ENCODE measurements at regions not wholly inside any gene's neighbourhood (a gene's known extent, or its start where the extent isn't known, plus 50 kb on each side); places are given as distances from the start of the nearest gene placed in this dataset.

DNA sequence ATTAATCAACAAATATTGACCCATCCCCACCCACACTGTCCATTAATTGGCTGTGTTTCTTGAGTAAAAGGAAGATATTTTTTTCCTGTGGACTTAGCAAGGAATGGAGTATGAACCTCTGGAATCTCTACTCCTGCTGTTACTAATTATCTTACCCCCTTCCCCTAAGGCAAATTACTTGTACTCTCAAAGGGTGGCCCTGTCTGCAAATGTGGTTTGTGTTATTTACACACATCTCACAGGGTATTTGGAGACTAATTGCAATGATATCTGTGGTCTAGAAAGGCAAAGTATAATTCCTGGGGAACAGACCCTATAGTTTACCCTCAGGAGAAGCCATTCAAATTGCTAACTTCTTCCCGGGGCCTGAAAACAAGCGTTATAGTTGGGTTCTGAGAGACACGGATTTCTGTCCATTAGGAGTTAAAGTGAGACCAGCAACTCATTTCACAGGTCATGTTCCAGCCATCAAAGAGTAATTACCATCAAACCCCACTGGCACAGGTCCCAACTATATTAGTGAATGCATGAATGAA lies 133.0 kb upstream of the RASGEF1B start:
- Mint-ChIP-seq H3K27ac (no peak overlapping the region), H3K4me1 (ENCODE audit: low read depth) (peaks cover 3% of the 10 kb centered on the region), H3K36me3 (ENCODE audit: low read depth) (no peaks in the 10 kb centered on the region), H3K27me3 (ENCODE audit: low read depth) (no peaks in the 10 kb centered on the region), H3K4me3 (ENCODE audit: low read depth) (no peak overlapping the region), H3K9me3 (no peaks in the 10 kb centered on the region)
- no peak for DNase-seq (ENCODE audit: low spot score)
- intact Hi-C loops (cut with micrococcal nuclease): no loop called here

DNA sequence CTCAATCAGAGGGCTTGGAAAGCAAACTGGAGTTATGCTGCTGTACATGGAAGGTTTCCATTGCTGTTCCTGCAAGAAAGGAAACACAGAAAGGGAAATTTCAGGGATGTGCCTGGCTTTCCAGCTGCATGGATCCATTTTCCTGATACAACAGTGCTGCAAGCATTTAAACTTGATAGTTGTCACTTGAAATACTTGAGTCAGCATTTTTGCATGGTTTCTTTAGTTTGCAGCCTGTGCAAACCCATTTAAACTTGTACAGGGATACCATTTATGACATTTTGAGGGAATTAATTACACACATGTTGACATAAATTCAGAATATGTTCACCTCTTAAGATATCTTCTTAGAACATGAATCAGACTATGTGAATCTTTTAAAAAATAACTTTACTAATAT lies 131.1 kb upstream of the RASGEF1B start:
- H3K4me3 Mint-ChIP-seq (ENCODE audit: low read depth): no peak overlapping the region
- no peaks in the 10 kb centered on the region for H3K36me3 Mint-ChIP-seq (ENCODE audit: low read depth)
- H3K4me1 Mint-ChIP-seq (ENCODE audit: low read depth): peaks cover 3% of the 10 kb centered on the region
- H3K9me3 Mint-ChIP-seq: no peaks in the 10 kb centered on the region
- H3K27me3 Mint-ChIP-seq (ENCODE audit: low read depth): no peaks in the 10 kb centered on the region
- intact Hi-C loops (cut with micrococcal nuclease): no loop called here
- DNase-seq (ENCODE audit: low spot score): no peak
- no peak overlapping the region for H3K27ac Mint-ChIP-seq

DNA sequence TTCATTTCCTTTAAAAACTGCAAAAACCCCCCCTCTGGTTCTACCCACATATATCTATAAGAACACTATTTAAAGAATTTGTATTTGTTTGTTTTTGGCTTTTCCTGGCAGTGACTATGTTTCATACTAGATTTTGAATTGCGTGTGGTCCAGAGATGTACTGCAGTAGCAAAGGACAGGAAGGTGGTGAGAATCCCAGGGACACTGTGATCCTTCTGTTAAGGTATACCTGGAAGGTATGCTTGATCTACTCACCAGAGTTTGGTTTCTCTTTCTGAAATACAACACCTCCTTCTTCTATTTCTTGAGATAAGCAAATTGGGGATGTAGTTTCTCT lies 129.6 kb upstream of the RASGEF1B start:
- Mint-ChIP-seq H3K27me3 (ENCODE audit: low read depth) (no peaks in the 10 kb centered on the region), H3K9me3 (no peaks in the 10 kb centered on the region), H3K36me3 (ENCODE audit: low read depth) (no peaks in the 10 kb centered on the region), H3K27ac (no peak overlapping the region), H3K4me3 (ENCODE audit: low read depth) (no peak overlapping the region), H3K4me1 (ENCODE audit: low read depth) (no peaks in the 10 kb centered on the region)
- intact Hi-C loops (cut with micrococcal nuclease): no loop called here
- no peak for DNase-seq (ENCODE audit: low spot score)

DNA sequence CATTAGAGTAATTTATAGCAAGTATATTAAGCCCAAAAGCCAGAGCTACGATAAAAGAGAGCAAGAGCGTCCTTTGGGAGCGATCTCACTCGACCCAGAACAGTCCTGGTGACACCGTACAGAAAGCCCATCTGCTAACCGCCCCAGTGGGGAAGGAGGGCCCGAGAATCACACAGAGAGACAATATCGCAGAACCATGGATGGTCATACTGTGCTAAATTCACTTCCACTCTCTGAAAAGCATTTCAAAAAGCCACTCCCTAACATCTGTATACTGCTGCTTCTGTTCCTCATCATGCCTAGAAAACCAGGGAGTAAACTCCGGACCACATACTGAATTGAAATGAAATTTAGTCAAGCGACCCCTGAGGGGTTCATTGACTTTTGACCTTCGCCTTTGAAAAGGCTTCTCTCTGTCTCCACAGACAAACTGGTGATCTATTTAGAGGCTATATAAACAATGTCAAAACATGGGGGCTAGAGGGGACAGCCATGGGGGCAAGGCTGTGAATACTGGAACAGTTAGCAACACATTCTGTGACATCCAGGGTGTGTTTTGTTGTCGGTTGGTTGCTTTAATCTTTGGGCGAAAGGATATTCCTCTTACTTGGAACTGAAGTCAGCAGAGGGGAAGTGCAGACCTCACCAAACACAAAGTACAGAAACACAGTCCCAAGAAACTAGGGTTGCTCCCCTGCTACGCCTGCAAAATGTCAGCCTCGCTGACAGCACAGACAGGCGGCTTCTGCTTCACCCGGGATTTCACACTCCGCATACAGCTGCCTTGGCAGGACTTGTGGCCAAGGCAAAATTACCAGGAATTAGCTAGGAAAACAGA lies 129.0 kb upstream of the RASGEF1B start:
- H3K9me3 Mint-ChIP-seq: no peaks in the 10 kb centered on the region
- no peak for DNase-seq (ENCODE audit: low spot score)

DNA sequence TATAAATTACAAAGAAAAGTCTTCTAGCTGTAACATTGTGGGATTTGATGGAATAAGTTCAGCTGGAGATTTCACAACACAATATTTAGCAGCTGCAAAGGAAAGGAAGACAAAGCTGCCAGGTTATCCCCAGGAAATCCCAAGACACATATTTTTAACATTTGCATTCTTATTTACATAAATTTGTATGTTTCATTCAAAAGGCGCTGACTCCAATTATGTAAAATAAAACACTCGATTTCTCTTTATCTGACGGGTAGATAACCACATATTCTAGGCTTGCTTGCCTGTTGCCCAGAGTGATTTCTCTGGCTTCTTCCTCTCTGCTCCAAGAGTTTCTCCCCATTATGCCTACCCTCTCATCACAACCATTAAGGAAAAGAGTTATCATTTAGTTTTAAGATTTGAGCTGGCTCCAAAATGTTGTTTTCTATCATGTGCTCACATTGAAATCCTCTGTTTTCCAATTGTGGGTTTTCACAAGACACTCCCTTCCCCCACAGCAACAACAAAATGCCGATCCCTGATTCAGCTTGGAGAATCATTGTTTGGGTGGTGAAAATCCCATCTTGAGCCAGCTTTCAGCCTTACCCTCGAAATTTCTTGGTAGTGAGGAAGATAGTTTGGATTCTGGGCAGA lies 128.2 kb upstream of the RASGEF1B start:
- intact Hi-C loops (cut with micrococcal nuclease): no loop called here
- H3K36me3 Mint-ChIP-seq (ENCODE audit: low read depth): no peaks in the 10 kb centered on the region
- no peaks in the 10 kb centered on the region for H3K9me3 Mint-ChIP-seq
- no peaks in the 10 kb centered on the region for H3K4me1 Mint-ChIP-seq (ENCODE audit: low read depth)
- no peak for DNase-seq (ENCODE audit: low spot score)
- H3K27me3 Mint-ChIP-seq (ENCODE audit: low read depth): no peaks in the 10 kb centered on the region
- no peak overlapping the region for H3K27ac Mint-ChIP-seq
- H3K4me3 Mint-ChIP-seq (ENCODE audit: low read depth): no peak overlapping the region

More for the DNA sequence above, 129.0 kb upstream of the RASGEF1B start:
- H3K27me3 Mint-ChIP-seq (ENCODE audit: low read depth): no peaks in the 10 kb centered on the region
- no peak overlapping the region for H3K4me3 Mint-ChIP-seq (ENCODE audit: low read depth)
- intact Hi-C loops (cut with micrococcal nuclease): no loop called here
- no peak overlapping the region for H3K27ac Mint-ChIP-seq
- H3K36me3 Mint-ChIP-seq (ENCODE audit: low read depth): no peaks in the 10 kb centered on the region
- H3K4me1 Mint-ChIP-seq (ENCODE audit: low read depth): no peaks in the 10 kb centered on the region

DNA sequence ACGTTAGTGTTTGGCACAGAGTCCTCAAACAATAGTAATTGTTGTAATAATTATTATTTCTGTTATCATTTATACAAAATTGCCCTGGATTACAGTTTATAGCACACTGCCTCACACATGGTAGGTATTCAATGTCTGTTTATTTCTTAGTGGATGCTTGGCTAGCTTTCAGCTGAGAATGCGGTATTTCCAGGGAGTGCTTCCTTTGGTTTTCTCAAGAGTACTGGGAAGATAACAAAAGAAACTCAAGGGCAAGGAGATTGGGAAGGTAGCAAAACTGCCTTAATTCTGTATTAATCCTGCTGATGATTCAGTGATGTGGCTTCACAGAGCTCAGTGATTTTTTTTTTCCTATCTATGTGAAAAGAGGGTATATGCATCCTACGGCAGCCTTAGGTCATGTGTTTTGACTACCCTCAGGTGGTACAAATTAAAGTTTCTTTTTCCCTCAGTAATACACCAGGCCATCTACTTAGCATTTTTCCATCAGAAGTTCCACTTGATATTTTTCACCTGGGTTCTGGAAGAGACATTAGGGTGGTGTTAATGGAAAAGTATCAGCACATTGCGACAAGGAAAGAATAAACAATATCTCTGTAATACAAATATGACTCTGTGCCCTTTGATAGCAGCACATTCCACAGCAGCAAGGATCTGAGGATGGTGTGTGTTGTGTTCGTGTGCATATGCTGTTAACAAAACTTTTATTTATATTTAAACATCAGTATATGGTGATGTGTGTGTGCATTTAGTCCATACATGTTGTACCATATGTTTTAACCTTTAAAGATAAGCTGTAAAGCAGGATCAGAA lies 124.3 kb upstream of the RASGEF1B start:
- Mint-ChIP-seq H3K9me3 (no peaks in the 10 kb centered on the region), H3K27ac (no peak overlapping the region), H3K27me3 (ENCODE audit: low read depth) (no peaks in the 10 kb centered on the region), H3K4me3 (ENCODE audit: low read depth) (no peak overlapping the region), H3K4me1 (ENCODE audit: low read depth) (peaks cover 2% of the 10 kb centered on the region), H3K36me3 (ENCODE audit: low read depth) (no peaks in the 10 kb centered on the region)
- intact Hi-C loops (cut with micrococcal nuclease): no loop called here
- DNase-seq (ENCODE audit: low spot score): no peak

DNA sequence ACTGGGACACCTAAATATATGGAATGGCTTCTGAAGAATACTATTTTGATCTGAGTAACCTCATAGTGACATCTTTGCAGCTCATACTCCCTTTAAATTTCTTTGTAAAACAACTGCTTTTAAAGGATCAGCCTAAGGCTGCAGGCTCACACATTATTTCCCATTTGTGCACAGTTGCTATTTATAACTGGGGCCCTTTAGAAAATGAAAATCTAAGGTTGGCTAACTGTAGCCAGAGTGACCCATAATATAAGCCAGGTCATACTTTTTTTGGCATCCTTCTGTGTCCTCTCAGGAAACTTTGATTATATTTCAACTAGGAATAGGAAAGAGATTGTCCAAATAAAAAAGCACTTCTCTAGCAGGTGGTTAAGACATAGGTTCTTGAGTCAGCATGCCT lies 123.6 kb upstream of the RASGEF1B start:
- no peaks in the 10 kb centered on the region for H3K36me3 Mint-ChIP-seq (ENCODE audit: low read depth)
- no peak overlapping the region for H3K27ac Mint-ChIP-seq
- intact Hi-C loops (cut with micrococcal nuclease): no loop called here
- no peak overlapping the region for H3K4me3 Mint-ChIP-seq (ENCODE audit: low read depth)
- no peak for DNase-seq (ENCODE audit: low spot score)
- H3K9me3 Mint-ChIP-seq: no peaks in the 10 kb centered on the region
- peaks cover 2% of the 10 kb centered on the region for H3K4me1 Mint-ChIP-seq (ENCODE audit: low read depth)
- H3K27me3 Mint-ChIP-seq (ENCODE audit: low read depth): no peaks in the 10 kb centered on the region

DNA sequence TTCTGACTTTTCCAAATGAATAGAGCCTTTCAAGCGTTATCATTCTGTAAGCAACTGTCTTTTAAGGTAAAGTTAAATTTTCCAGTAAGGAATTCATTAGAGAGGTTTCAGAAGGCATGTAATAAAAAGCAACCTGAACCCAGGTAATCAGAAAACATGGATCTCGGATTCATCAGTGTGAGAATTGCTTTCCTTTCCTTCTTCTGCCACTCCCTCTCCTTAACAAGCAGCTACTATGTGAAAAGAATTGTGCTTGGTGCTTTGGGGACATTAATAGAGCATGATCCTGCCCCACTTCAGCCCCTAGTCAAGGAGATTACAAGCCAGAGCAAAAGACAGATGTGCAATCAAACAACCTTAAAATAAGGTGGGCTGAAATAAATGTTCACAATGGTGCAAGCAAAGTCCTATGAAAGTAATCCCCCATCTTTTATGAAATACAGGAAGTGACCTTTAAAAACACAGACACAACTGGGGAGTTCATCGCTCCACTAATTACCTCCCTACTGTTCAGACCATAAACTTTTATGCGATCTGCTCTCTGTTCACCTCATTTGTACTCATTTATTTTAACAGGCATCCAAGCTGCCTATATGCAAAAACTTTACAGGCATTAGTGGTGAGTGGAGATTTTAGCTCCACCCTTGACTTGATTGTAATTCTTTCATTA lies 122.9 kb upstream of the RASGEF1B start:
- DNase-seq (ENCODE audit: low spot score): no peak
- Mint-ChIP-seq H3K27ac (no peak overlapping the region), H3K36me3 (ENCODE audit: low read depth) (no peaks in the 10 kb centered on the region), H3K4me1 (ENCODE audit: low read depth) (peaks cover 5% of the 10 kb centered on the region), H3K4me3 (ENCODE audit: low read depth) (no peak overlapping the region), H3K9me3 (no peaks in the 10 kb centered on the region), H3K27me3 (ENCODE audit: low read depth) (no peaks in the 10 kb centered on the region)
- intact Hi-C loops (cut with micrococcal nuclease): no loop called here

DNA sequence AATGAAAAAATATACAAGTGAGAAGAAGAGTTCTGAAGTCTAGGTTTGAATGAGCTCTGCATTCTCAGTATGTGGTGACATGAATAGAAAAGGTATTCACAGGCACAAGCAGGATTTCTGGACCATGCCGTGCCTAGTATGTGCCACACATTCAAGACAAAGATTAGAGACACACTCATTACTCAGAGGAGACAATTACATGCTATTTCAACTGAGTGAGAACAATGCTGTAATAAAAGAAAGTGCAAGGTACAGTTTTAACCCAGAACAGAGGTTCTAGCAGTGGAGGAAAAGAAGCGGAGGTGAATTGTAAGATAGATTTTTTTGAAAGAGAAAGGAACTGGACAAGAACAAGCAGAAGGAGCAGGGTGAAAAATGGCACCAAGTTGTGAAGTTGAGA lies 121.0 kb upstream of the RASGEF1B start:
- H3K27ac Mint-ChIP-seq: no peak overlapping the region
- peaks cover 5% of the 10 kb centered on the region for H3K4me1 Mint-ChIP-seq (ENCODE audit: low read depth)
- no peaks in the 10 kb centered on the region for H3K9me3 Mint-ChIP-seq
- H3K36me3 Mint-ChIP-seq (ENCODE audit: low read depth): no peaks in the 10 kb centered on the region
- no peak overlapping the region for H3K4me3 Mint-ChIP-seq (ENCODE audit: low read depth)
- no peaks in the 10 kb centered on the region for H3K27me3 Mint-ChIP-seq (ENCODE audit: low read depth)
- DNase-seq (ENCODE audit: low spot score): no peak
- intact Hi-C loops (cut with micrococcal nuclease): no loop called here

DNA sequence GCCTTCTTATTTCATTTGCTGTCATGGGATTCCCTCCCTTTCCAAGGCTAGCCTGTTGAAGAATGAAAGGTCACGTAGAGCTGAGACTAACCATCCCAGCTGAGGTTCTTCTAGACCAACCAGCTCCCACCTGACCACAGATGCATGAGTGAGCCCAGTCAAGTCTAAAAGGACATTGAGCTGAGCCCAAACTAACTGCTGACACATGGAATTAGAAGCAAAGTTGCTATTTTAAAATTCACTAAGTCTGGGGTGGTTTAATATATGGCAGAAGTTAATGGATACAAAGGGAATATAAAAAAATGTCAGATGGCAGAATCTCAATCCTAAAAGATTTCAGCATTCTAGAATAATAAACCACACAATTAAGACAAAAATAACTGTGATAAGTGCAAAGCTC lies 118.9 kb upstream of the RASGEF1B start:
- Mint-ChIP-seq H3K36me3 (ENCODE audit: low read depth) (no peaks in the 10 kb centered on the region), H3K4me1 (ENCODE audit: low read depth) (peaks cover 5% of the 10 kb centered on the region), H3K9me3 (no peaks in the 10 kb centered on the region), H3K4me3 (ENCODE audit: low read depth) (no peak overlapping the region), H3K27me3 (ENCODE audit: low read depth) (no peaks in the 10 kb centered on the region), H3K27ac (no peak overlapping the region)
- no peak for DNase-seq (ENCODE audit: low spot score)
- intact Hi-C loops (cut with micrococcal nuclease): no loop called here

DNA sequence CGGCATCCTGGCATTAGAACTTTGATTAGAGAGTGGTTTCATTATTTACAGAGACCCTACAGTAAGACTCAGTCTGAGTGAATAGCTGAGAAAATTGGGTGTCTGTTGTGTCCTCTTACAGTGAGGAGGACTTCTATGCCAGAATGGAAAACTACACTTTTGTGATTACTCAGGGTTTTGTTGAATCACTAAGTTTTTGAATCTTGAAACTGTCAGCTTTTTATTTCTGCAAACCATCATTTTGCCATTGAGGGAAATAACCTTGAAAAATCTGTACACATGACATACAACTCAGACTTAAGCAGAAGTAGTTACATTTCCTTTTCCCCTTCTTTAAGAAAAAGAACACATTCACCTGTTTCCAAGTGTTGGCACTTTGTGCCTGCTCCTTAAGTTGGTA lies 117.6 kb upstream of the RASGEF1B start:
- intact Hi-C loops (cut with micrococcal nuclease): no loop called here

DNA sequence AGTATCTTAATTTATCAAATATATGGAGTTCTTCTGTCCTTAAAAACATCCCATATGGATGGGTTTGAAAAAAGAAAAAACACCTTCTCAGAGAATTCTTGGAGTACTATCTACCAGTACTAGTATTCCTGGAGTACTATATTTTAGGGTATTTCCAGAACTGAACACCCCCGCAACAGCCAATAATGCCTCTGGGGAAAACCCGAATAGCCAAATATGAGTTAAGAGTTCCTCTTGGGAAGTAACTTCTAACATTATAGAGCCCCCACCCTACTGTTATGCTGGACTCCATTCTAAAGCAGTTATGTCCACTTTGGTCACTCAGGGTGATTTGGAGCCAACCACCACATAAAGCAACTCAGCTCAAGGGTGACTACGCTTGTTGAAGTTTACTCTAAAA lies 115.0 kb upstream of the RASGEF1B start:
- intact Hi-C loops (cut with micrococcal nuclease): no loop called here
- no peaks in the 10 kb centered on the region for H3K36me3 Mint-ChIP-seq (ENCODE audit: low read depth)
- H3K4me3 Mint-ChIP-seq (ENCODE audit: low read depth): no peak overlapping the region
- H3K9me3 Mint-ChIP-seq: no peaks in the 10 kb centered on the region
- H3K4me1 Mint-ChIP-seq (ENCODE audit: low read depth): peaks cover 2% of the 10 kb centered on the region
- DNase-seq (ENCODE audit: low spot score): no peak
- H3K27me3 Mint-ChIP-seq (ENCODE audit: low read depth): no peaks in the 10 kb centered on the region
- no peak overlapping the region for H3K27ac Mint-ChIP-seq

More for the DNA sequence above, 117.6 kb upstream of the RASGEF1B start:
- H3K9me3 Mint-ChIP-seq: no peaks in the 10 kb centered on the region
- H3K4me1 Mint-ChIP-seq (ENCODE audit: low read depth): peaks cover 5% of the 10 kb centered on the region
- H3K27ac Mint-ChIP-seq: no peak overlapping the region
- DNase-seq (ENCODE audit: low spot score): no peak
- H3K27me3 Mint-ChIP-seq (ENCODE audit: low read depth): no peaks in the 10 kb centered on the region
- no peaks in the 10 kb centered on the region for H3K36me3 Mint-ChIP-seq (ENCODE audit: low read depth)
- H3K4me3 Mint-ChIP-seq (ENCODE audit: low read depth): no peak overlapping the region

All from activated T-helper 2 cell treated with anti-CD3 and anti-CD28 coated beads, Interferon-gamma antibody, Interleukin-2, Interleukin-4, amounts not matched to agents 10 μg/mL and 5 μg/mL and 100 μg/mL, durations not matched to agents 14 hours and 24 hours and 36 hours (primary cell).